WTC11 (cell line): ENCODE measurements at regions not wholly inside any gene's neighbourhood (a gene's known extent, or its start where the extent isn't known, plus 50 kb on each side); places are given as distances from the start of the nearest gene placed in this dataset.

Source experiments
- ATAC-seq: fragments of 200-7000 bp; cut with Tn5 transposase; 2 replicates; pipeline ENCODE4 v1.10.0; 2021; ENCODE audit warnings: mild to moderate bottlenecking, moderate library complexity
- CTCF ChIA-PET: fragments of 300-600 bp; sonication (Branson Sonifier 250); formaldehyde crosslinking; loops from one replicate; lab custom pipeline; 2021; ENCODE audit warnings: antibody characterized with exemption; lab: Charles Lee
- POLR2A ChIA-PET: fragments of 350-600 bp; sonication (Branson Sonifier 250); formaldehyde crosslinking; loops from one replicate; lab custom pipeline; 2021; ENCODE audit warnings: antibody characterized with exemption; lab: Charles Lee
- DNase-seq: peaks from one replicate; pipeline ENCODE4 v3.0.0; 2021; ENCODE audit warnings: low spot score
- H3K27ac Mint-ChIP-seq: 2 replicates; pipeline ENCODE4 v1.8.0; 2021; ENCODE audit warnings: mixed read lengths
- H3K27me3 Mint-ChIP-seq: 2 replicates; pipeline ENCODE4 v1.8.0; 2021; ENCODE audit warnings: low read depth, mild to moderate bottlenecking, moderate library complexity, mixed read lengths
- H3K36me3 Mint-ChIP-seq: 2 replicates; pipeline ENCODE4 v1.8.0; 2021; ENCODE audit warnings: mixed read lengths
- H3K4me1 Mint-ChIP-seq: 2 replicates; pipeline ENCODE4 v1.8.0; 2022; ENCODE audit warnings: mixed read lengths
- H3K4me3 Mint-ChIP-seq: 2 replicates; pipeline ENCODE4 v1.8.0; 2021; ENCODE audit warnings: mild to moderate bottlenecking, moderate library complexity, mixed read lengths
- H3K9me3 Mint-ChIP-seq: 2 replicates; pipeline ENCODE4 v1.8.0; 2021; ENCODE audit warnings: mixed read lengths
- CREB1 ChIP-seq: sonication (generic); formaldehyde crosslinking; IDR thresholded peaks from 2 replicates; pipeline ENCODE4 v1.8.0; 2023; ENCODE audit warnings: mild to moderate bottlenecking, missing genetic modification reagents
- ESRRA ChIP-seq: sonication (generic); formaldehyde crosslinking; IDR thresholded peaks from 2 replicates; pipeline ENCODE4 v1.8.1; 2022; ENCODE audit warnings: mild to moderate bottlenecking, missing genetic modification reagents, borderline replicate concordance
- FOXP4 ChIP-seq: sonication (generic); formaldehyde crosslinking; IDR thresholded peaks from 2 replicates; pipeline ENCODE4 v1.8.0; 2022; ENCODE audit warnings: mild to moderate bottlenecking, missing genetic modification reagents
- IRF2 ChIP-seq: sonication (generic); formaldehyde crosslinking; IDR thresholded peaks from 2 replicates; pipeline ENCODE4 v1.8.0; 2022; ENCODE audit warnings: low read depth, missing genetic modification reagents, borderline replicate concordance
- MAX ChIP-seq: sonication (generic); formaldehyde crosslinking; IDR thresholded peaks from 2 replicates; pipeline ENCODE4 v1.8.0; 2022; ENCODE audit warnings: mild to moderate bottlenecking, missing genetic modification reagents
- RORB ChIP-seq: fragments of 250-450 bp; sonication (Bioruptor Pico); IDR thresholded peaks from 2 replicates; pipeline ENCODE4 v1.9.0; 2021; ENCODE audit warnings: mild to moderate bottlenecking
- SOX15 ChIP-seq: fragments of 250-450 bp; sonication (Bioruptor Pico); IDR thresholded peaks from 2 replicates; pipeline ENCODE4 v1.9.0; 2021; ENCODE audit warnings: mild to moderate bottlenecking
- TCF7 ChIP-seq: sonication (generic); formaldehyde crosslinking; IDR thresholded peaks from 2 replicates; pipeline ENCODE4 v1.8.0; 2022; ENCODE audit warnings: mild to moderate bottlenecking, low read depth, missing genetic modification reagents, moderate library complexity
- TEAD1 ChIP-seq: sonication (generic); formaldehyde crosslinking; IDR thresholded peaks from 2 replicates; pipeline ENCODE4 v1.8.0; 2022; ENCODE audit warnings: mild to moderate bottlenecking, missing genetic modification reagents
- TP53 ChIP-seq: sonication (generic); formaldehyde crosslinking; IDR thresholded peaks from 2 replicates; pipeline ENCODE4 v1.8.1; 2023; ENCODE audit warnings: mild to moderate bottlenecking, missing genetic modification reagents
- USF1 ChIP-seq: sonication (generic); formaldehyde crosslinking; IDR thresholded peaks from 2 replicates; pipeline ENCODE4 v1.8.0; 2022; ENCODE audit warnings: mild to moderate bottlenecking, missing genetic modification reagents
- ZNF121 ChIP-seq: sonication (generic); formaldehyde crosslinking; IDR thresholded peaks from 2 replicates; pipeline ENCODE4 v1.8.0; 2023; ENCODE audit warnings: missing genetic modification reagents
- ZNF138 ChIP-seq: sonication (generic); formaldehyde crosslinking; conservative IDR thresholded peaks from 2 replicates; pipeline ENCODE4 v1.8.1; 2022; ENCODE audit warnings: mild to moderate bottlenecking, moderate library complexity, missing genetic modification reagents
- ZNF396 ChIP-seq: fragments of 250-450 bp; sonication (Bioruptor Pico); IDR thresholded peaks from 2 replicates; pipeline ENCODE4 v1.8.0; 2021; ENCODE audit warnings: mild to moderate bottlenecking, moderate library complexity, borderline replicate concordance
- ZNF423 ChIP-seq: fragments of 250-450 bp; sonication (Bioruptor Pico); IDR thresholded peaks from 2 replicates; pipeline ENCODE4 v2.1.2; 2022; ENCODE audit warnings: mild to moderate bottlenecking, moderate library complexity
- TF ChIP-seq, protein P1 (sequence below): fragments of 250-450 bp; sonication (Bioruptor Pico); IDR thresholded peaks from 2 replicates; pipeline ENCODE4 v1.8.0; 2021; ENCODE audit warnings: mild to moderate bottlenecking
- TF ChIP-seq, protein P2 (sequence below): sonication (generic); formaldehyde crosslinking; IDR thresholded peaks from 2 replicates; pipeline ENCODE4 v1.8.1; 2023; ENCODE audit warnings: mild to moderate bottlenecking, moderate library complexity, missing genetic modification reagents
- TF ChIP-seq, protein P3 (sequence below): sonication (generic); formaldehyde crosslinking; IDR thresholded peaks from 2 replicates; pipeline ENCODE4 v1.8.1; 2023; ENCODE audit warnings: mild to moderate bottlenecking, missing genetic modification reagents
- TF ChIP-seq, protein P4 (sequence below): fragments of 250-450 bp; sonication (Bioruptor Pico); IDR thresholded peaks from 2 replicates; pipeline ENCODE4 v1.9.0; 2021; ENCODE audit warnings: moderate library complexity, mild to moderate bottlenecking, inconsistent platforms, borderline replicate concordance
- TF ChIP-seq, protein P5 (sequence below): sonication (generic); formaldehyde crosslinking; IDR thresholded peaks from 2 replicates; pipeline ENCODE4 v1.8.1; 2023; ENCODE audit warnings: mild to moderate bottlenecking, missing genetic modification reagents, moderate library complexity

- TF ChIP-seq ZNF423 (no peak), IRF2 (CRISPR knock-in tag) (no peak), ZNF121 (no peak)
These were observed 126.0 kb downstream of the SKIDA1 start (continued) for GRCh38 chr10:21399392-21400035.

- DNase-seq, result no peak
- peaks cover 15% of the 10 kb centered on the region for H3K36me3 Mint-ChIP-seq
- H3K4me1 Mint-ChIP-seq, result peaks cover 22% of the 10 kb centered on the region
- H3K4me3 Mint-ChIP-seq, result no peak overlapping the region
- no peak overlapping the region; the same call in 1 of the 2 replicates for H3K27ac Mint-ChIP-seq
- no peak for ATAC-seq
- H3K9me3 Mint-ChIP-seq, result peaks cover 14% of the 10 kb centered on the region
- TF ChIP-seq RORB (CRISPR knock-in tag) (no peak), MAX (no peak), SOX15 (no peak), TEAD1 (CRISPR knock-in tag) (no peak), ESRRA (no peak), ZNF121 (no peak), TP53 (CRISPR knock-in tag) (no peak), USF1 (CRISPR knock-in tag) (no peak)
- TF ChIP-seq, protein P1, sequence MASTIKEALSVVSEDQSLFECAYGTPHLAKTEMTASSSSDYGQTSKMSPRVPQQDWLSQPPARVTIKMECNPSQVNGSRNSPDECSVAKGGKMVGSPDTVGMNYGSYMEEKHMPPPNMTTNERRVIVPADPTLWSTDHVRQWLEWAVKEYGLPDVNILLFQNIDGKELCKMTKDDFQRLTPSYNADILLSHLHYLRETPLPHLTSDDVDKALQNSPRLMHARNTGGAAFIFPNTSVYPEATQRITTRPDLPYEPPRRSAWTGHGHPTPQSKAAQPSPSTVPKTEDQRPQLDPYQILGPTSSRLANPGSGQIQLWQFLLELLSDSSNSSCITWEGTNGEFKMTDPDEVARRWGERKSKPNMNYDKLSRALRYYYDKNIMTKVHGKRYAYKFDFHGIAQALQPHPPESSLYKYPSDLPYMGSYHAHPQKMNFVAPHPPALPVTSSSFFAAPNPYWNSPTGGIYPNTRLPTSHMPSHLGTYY, result no peak
- TF ChIP-seq, protein P2, sequence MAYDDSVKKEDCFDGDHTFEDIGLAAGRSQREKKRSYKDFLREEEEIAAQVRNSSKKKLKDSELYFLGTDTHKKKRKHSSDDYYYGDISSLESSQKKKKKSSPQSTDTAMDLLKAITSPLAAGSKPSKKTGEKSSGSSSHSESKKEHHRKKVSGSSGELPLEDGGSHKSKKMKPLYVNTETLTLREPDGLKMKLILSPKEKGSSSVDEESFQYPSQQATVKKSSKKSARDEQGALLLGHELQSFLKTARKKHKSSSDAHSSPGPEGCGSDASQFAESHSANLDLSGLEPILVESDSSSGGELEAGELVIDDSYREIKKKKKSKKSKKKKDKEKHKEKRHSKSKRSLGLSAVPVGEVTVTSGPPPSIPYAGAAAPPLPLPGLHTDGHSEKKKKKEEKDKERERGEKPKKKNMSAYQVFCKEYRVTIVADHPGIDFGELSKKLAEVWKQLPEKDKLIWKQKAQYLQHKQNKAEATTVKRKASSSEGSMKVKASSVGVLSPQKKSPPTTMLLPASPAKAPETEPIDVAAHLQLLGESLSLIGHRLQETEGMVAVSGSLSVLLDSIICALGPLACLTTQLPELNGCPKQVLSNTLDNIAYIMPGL (CRISPR knock-in tag), result no peak
- TF ChIP-seq, protein P3, sequence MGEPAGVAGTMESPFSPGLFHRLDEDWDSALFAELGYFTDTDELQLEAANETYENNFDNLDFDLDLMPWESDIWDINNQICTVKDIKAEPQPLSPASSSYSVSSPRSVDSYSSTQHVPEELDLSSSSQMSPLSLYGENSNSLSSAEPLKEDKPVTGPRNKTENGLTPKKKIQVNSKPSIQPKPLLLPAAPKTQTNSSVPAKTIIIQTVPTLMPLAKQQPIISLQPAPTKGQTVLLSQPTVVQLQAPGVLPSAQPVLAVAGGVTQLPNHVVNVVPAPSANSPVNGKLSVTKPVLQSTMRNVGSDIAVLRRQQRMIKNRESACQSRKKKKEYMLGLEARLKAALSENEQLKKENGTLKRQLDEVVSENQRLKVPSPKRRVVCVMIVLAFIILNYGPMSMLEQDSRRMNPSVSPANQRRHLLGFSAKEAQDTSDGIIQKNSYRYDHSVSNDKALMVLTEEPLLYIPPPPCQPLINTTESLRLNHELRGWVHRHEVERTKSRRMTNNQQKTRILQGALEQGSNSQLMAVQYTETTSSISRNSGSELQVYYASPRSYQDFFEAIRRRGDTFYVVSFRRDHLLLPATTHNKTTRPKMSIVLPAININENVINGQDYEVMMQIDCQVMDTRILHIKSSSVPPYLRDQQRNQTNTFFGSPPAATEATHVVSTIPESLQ (CRISPR knock-in tag), result no peak
- TF ChIP-seq, protein P4, sequence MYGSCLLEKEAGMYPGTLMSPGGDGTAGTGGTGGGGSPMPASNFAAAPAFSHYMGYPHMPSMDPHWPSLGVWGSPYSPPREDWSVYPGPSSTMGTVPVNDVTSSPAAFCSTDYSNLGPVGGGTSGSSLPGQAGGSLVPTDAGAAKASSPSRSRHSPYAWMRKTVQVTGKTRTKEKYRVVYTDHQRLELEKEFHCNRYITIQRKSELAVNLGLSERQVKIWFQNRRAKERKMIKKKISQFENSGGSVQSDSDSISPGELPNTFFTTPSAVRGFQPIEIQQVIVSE (CRISPR knock-in tag), result no peak
- no peaks in the 10 kb centered on the region; the same call in 1 of the 2 replicates for H3K27me3 Mint-ChIP-seq
- CTCF ChIA-PET, result no interaction called here
- POLR2A ChIA-PET, result interaction anchor here (0.7 kb wide), 1 partner anchor 127 kb away, joined by 5 read pairs; no protein-coding TSS in a partner anchor
These were observed 126.8 kb downstream of the SKIDA1 start for GRCh38 chr10:21398563-21399231.

- POLR2A ChIA-PET, result no interaction called here
- CTCF ChIA-PET, result interaction anchor here (0.5 to 0.6 kb wide), 3 partner anchors 15 to 118 kb away, joined by 3 to 4 read pairs (median 3); no protein-coding TSS in a partner anchor
- no peaks in the 10 kb centered on the region; the same call in 1 of the 2 replicates for H3K27me3 Mint-ChIP-seq
- TF ChIP-seq ZNF396 (CRISPR knock-in tag) (no peak), CREB1 (CRISPR knock-in tag) (no peak), FOXP4 (CRISPR knock-in tag) (no peak), ZNF138 (CRISPR knock-in tag) (no peak), TCF7 (CRISPR knock-in tag) (no peak), ZNF423 (no peak)
- TF ChIP-seq, protein P5, sequence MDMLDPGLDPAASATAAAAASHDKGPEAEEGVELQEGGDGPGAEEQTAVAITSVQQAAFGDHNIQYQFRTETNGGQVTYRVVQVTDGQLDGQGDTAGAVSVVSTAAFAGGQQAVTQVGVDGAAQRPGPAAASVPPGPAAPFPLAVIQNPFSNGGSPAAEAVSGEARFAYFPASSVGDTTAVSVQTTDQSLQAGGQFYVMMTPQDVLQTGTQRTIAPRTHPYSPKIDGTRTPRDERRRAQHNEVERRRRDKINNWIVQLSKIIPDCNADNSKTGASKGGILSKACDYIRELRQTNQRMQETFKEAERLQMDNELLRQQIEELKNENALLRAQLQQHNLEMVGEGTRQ (CRISPR knock-in tag), result no peak
- TF ChIP-seq, protein P4 (CRISPR knock-in tag), result no peak
These were observed 128.6 kb downstream of the SKIDA1 start for GRCh38 chr10:21396889-21397288.

More at GRCh38 chr10:21396889-21397288, 128.6 kb downstream of the SKIDA1 start:
- Mint-ChIP-seq H3K4me1 (peaks cover 19% of the 10 kb centered on the region), H3K27ac (no peak overlapping the region), H3K4me3 (no peak overlapping the region), H3K9me3 (peaks cover 5% of the 10 kb centered on the region), H3K36me3 (peaks cover 6% of the 10 kb centered on the region)
- ATAC-seq (no peak), DNase-seq (no peak)
